EH (cell line): ENCODE measurements at regions not wholly inside any gene's neighbourhood (a gene's known extent, or its start where the extent isn't known, plus 50 kb on each side); places are given as distances from the start of the nearest gene placed in this dataset.

Experiments
- DNase-seq: peaks from one replicate; pipeline ENCODE4 v3.0.0-alpha.2; 2015; ENCODE audit warnings: low read depth

DNA sequence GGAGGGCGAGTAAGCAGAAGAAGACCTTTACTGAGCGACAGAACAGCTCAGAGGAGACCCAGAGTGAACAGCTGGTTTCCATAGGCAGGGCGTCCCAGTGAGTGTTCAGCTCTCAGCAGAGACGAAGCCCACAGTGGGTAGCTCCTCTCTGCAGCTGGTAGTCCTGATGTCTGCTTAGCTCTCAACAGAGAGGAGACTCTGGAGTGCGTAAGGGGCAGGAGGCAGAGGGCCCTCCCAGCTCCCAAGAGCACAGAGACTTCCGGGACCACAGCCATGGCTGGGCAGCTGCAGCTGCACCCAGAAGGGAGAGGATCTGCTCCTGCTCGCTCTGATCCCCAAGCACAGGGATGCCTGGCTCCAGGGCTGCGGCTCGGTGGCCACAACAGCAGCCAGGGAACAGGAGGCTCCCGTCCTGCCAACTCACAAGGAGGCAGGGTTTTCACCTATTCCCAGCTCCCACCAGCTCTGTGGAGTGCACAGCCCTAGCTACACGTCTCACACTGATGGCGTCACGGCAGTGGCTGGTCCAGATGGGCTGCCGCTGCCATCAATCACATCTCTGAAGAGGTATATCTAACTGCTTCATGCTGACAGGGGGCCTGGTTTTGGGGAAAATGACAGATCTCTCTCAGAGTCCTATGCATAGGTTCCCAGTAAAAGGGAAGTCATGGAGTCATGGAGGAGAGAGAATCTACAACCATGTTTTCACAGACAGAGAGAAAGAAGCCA is 2660.1 kb upstream of the PCDH20 start:
- no peak for DNase-seq

DNA sequence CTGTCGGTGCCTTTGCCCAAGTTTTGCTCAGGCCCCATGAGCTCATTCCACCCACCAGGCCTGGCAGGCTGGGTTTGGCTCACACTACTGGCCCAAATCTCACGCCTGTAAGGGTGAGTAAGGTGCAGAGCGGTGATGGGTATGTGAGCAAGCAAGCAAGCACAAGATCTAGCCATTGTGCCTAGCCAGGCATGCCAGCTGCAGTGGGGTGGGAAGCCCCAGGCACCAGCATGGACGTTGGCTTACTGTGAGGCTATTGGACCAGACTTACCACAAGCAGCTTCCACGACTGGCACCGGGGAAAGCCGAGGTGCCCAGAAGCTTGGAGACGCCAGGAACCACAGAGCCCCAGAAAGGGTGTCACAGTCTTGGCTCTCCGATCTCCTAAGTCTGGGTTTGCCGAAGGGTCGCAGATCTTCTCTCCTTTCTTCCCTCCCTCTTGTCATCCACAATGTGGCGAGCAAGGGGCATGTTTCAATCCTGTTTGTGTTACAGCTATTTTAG is 2659.4 kb upstream of the PCDH20 start:
- no peak for DNase-seq

DNA sequence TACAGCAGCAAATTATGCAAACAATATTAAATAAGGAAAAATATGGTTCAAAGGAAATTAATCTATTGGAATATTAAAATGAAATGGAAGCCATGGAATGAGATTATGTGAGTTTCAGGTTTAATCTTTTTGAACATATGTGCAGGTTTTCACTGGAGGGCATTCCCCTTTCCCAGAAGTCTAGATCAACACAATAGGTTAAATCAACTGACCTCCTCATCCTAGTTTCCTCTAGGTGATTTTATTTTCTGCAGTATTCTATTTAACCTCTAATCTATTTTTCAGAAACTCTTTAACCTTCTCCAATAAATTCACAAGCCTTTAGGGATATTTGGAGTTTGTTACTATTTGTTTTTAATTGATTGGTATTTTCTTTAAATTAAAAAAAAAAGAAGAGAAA is 2657.6 kb upstream of the PCDH20 start:
- no peak for DNase-seq

DNA sequence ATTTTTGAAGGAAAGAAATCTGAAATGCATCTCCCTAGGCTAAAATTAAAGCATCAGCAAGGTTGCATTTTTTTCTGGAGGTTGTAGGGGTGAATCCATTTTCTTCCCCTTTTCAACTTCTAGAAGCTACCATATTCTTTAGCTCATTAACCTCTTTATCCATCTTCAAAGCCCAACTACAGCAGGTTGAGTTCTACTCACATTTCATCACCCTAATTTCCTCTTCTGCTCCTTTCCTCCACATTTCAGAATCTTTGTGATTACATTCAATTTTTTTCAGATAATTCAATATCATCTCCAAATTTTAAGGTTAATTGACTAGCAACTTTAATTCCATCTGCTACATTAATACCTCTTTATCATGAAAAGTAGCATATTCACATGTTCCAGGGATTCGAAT is 2655.7 kb upstream of the PCDH20 start:
- no peak for DNase-seq

DNA sequence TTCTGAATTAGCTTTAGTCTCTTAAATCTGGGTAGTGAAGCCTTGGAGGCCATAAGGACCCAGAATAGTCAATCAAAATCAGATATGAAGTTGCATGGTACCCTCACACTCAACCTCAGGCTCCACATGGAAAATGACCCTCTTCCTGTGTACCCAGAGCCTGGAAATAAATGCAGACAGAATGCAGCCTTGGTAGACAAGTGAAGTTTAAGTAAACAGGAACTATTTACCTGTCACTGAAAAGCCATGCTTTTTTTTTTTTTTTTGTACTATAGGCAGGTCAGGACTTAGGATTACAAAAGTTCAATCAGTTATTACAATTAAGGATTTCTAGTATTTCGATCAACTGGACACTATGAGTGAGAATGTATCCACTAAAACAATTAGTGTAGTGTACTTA is 2654.2 kb upstream of the PCDH20 start:
- DNase-seq = no peak

DNA sequence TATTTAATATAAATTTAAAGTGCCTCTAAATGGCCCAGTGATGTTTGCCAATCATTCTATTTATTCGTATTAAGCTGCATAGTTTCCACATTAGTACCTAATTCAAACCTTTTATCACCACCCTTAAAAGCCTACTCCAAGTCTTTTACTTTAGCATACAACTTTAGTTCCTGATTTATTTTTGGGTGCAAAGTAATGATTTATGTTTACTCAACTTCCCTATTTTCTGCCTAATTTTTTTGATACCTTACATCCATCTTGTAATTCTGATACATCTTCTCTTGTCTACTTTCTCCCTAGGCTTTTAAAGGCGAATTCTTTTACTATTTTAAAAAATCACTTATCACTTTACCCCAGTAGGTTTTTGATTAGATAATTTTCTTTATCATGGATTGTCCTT is 2651.1 kb upstream of the PCDH20 start:
- no peak for DNase-seq

DNA sequence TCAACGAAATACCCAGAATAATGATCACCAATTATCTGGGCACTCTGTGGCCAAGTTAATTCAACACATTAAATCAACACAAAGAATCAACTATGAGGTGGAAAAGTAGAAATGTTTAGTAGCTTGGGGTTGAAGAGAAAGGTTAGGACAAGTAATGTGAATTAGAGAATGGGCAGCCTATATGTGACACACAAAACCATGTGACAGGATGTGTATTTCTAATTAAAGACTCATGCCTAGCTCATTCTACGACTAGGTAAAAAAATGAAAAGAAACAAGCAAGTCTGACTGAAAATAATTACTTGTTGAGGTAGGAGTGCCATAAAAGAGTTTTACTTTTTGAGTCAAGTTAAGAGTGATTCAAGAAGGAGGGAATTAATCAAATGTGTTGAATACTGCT is 2646.0 kb upstream of the PCDH20 start:
- no peak for DNase-seq

DNA sequence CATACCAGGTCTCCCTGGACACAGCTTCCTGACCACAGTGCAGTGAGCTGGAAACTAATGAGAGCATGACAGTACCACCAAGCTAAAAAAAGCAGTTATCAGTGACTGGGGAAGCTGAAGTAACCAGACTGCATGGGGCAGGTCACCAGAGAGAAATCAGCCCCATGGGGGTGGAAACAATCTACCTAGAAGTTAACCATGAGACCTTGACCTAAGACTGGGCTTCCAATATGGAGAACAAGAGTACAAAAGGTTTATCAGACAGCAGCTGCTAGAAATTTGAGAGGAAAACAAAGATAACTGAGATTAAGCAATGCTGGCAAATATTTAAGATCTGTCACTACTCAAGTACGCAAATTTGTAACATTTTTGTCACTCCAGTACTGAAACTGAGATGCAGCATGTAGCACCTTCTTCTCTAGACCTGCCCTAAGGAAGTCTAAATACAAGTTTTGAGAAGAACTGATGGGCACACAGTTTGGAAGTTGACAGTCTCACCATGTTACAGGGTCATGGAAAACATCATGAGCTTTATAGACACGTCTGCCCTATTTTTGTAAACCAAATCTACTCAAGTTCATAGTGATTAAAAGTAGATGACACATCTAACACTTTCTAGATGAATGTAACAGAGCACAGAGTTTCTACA is 2641.8 kb upstream of the PCDH20 start:
- no peak for DNase-seq

DNA sequence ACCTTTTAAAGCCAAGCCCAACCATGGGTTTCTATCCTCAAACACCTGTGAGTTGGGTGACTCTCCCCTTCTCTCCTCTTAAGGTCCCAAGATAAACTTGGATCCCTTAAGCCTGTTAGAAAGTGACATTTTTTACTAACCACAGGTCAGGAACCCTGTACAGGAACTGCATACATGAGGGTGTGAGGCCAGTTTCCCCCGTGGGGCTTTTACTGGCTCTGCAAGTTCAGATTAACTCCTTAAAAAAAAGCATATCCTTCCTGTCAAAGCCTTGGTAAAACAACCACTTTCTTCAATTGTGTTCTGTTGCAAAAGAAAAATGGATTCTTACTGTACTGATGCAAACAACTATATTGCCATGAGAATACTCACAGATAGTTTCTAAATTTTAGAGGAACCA is 2638.7 kb upstream of the PCDH20 start:
- DNase-seq = no peak

DNA sequence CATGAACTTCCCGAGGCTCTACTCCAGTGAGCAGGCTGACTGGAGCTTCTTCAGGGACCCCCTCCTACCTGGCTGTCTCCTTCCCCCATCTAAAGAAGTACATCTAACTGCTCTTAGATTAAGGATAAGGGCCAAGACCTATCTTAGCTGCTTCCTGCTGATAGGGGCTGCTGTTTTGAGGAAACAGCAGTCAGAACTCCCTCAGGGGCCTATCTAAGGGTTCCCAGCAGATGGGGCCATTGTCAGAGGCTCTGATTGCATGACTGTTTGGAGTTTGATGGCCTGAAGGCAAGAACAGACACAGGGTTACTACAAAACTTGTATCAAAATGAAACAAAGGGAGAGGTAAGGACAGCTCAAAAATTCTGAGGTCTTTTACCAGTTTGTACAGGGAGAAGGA is 2636.9 kb upstream of the PCDH20 start:
- DNase-seq = no peak

DNA sequence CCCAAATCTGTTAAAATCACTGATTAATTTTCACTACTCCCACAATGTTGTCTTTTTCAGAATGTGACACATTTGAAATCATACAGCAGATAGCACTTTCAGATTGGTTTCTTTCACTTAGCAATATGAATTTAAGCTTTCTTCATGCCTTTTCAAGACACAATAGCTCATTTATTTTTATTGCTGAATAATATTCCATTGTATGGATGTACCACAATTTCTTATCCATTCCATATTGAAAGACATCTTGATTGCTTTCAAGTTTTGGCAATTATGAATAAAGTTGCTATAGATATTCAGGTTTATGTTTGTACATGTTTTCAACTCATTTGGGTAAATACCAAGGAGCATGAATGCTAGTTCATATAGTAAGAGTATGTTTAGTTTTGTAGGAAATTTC is 2635.6 kb upstream of the PCDH20 start:
- DNase-seq = no peak

DNA sequence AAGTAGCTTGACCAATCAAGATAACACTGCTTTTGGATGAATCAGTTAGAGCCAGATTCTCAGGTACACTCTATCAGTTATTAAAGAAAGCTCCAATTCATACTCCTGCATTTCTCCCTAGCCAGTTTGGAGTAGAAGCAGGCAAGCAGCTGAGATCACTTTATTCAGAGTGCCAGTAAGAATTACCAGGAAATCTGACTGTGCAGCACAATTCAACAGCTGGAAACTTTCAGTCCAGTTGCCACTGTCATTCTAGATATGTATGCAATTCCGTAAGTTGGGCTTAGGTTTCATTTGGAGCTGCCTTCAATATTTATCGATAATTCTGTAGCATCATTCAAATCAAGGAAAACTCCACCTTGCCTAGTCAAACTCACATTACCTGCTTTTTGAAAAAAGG is 2625.6 kb upstream of the PCDH20 start:
- DNase-seq = no peak

DNA sequence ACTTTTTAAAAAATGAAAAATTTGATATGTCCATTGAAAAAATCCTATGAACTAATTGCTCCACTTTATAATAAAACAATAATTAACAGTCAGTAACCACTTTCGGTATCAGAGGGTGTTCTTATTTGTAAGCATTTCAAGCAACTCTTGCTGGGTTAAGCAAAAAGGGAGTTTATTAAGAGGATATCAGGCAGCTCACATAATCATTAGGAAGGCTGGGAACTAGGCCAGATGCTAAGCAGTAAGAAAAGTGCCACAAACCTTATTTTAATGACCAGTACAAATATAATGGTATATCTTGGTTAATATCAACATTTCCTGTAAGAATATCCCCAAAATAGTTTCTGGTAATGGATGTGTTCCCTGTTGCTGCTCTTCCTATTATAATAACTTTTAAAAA is 2618.3 kb upstream of the PCDH20 start:
- DNase-seq = no peak

DNA sequence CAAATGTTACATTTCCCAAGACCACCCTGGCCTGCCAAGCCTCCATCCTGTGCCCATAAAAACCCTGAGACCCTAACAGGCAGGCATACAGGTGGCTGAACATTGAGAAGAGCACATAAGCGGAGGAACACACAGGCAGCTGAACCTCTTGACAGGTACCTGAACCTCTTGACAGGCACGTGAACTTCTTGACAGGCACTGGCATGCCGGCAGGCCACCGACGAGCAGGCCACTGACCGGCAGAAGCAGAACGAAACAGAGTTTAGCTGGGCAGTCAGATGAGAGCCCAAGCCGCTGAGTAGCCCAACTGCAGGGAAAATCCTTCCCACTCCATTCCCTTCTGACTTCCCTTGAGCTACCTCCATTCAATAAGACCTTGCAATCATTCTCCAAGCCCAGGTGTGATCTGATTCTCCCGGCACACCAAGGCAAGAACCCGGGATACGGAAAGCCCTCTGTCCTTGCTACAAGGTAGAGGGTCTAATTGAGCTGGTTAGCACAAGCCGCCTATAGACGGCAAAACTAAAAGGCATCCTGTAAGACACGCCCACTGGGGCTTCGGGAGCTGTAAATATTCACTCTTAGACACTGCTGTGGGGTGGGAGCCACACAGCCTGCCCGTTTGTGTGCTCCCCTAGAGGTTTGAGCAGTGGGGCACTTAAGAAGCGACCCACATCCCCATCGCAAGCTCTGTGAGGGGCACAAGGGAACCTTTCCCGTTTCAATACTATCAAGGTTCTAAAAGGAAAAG is 2613.9 kb upstream of the PCDH20 start:
- DNase-seq = no peak

DNA sequence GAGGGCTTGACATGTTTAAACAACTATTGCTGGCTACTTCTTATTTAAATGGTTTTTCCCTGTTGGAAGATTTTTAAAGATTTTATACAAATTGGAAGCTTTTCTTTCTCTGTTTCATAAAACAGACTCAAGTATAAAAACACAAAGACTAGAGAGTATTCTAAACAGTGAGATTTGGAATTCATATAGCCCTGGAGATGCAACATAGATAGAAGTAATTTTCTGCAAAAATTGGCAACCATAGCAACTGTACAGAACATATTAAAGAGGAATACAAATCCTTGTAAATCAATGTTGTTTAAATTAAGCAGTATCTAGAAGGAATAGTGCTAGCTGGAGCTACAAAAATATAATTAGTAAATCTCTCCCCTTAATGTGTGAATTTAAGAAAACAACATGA is 2612.9 kb upstream of the PCDH20 start:
- no peak for DNase-seq

DNA sequence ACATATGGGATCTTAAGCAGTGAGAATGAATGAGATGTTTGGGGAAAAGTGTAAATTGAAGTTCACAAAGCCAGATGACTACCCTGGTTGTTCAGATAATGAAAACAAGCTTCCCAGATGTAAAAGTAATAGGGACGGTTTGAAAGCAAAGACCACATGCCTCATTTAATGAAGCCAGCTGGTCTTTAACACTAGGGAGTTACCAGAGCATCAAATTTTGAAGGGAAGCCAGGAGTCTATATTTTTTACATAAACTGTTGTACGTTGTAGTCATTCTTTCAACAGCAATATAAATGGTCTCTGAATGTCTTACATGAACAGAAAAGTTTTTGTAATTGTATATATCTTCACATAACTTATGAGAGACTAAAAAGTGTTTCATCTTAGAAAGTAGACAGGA is 2604.5 kb upstream of the PCDH20 start:
- no peak for DNase-seq

DNA sequence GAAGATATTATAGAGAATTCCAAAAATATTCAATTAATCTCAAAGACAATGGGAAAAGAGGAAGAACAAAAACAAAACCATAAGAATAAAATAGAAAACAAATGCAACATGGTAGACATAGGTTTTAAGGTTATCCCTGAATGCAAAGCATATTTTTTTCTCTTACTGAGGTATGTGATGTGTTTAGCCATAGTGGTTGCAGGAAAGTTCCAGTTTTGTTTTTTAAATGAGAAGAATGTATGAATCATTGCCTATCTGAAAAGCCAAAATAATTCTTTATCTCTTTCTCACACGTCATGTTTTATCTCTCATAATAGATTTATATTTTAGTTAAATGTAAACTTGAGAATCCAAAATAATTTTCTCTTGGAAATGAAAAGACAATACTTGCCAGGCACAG is 2591.7 kb upstream of the PCDH20 start:
- DNase-seq = peak; percentile 7

DNA sequence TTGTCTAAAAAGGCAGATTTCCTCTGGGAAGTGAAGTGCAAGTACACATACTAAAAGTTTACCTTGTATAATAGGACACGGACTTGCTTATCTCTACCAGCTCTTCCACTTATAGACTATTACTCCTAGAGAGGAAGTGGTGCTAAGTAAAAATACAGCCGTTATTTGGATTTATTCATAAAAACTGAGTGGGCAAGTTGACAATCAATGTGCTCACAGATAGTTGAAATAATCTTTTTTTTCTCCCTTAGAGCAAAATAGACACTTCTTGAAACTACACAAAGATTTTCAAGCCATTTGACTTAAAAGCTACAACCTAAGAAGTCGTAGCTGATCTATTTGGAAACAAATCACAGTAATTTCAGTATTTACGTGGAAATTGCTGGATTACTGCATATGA is 2584.7 kb upstream of the PCDH20 start:
- DNase-seq = no peak

DNA sequence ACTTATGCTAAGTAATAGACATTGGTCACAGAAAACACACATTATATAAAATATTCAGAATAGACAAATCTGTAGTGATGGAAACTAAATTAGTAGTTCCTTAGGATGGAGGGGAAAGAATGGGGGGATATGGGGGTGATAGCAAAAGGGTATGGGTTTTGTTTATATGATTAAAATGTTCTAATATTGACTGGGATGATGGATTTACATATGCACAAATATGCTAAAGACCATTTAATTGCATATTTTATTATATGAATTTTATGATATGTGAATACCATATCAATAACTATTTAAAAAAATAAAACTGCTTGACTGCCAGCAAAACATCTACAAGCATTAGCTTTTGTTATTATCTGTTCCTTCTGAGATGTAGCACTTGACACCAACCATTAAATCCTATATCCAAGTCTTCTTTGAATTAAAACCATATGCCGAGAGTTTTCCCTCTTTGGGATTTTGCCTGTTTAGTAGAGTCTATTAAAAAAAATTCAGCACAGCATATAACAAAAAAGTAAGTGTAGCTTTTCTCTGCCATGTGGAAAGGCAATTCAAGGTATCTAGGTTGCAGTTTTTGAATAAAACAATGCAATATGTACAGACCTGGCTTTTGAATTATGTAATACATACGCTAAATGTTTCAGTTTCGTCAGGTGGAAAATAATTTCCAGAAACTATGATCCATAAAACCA is 2584.1 kb upstream of the PCDH20 start:
- DNase-seq = no peak

DNA sequence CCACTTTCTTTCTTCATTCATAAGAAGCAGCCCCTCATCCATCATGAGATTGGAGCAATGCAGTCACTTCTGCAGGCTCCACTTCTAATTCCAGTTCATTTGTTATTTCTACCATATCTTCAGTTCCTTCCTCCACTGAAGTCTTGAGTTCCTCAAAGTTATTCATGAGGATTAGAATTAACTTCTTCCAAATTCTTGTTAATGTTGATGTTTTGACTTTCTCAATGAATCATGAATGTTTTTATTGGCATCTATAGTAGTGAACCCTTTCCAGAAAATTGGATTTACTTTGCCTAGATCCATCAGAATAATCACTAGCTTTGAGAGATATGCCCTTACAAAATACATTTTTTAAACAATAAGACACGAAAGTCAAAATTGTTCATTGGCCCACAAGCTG is 2567.7 kb upstream of the PCDH20 start:
- no peak for DNase-seq

DNA sequence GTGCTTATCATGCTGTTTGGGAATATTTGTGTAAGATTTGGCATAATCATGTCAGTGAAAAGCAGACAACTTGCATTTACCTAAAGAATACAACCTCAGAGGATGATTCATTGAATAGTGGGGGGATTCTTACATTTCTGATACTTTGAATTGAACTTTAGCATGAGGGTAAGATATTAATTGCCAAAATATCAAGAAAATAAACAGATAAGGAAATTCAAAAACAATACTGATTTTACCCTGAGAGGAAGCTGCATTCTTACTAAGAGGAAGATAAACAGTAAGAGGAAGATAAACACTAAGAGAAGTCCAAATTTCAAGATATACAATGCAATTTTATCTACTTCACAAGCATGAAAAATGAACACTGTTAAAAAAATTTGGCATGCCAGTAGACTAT is 2564.3 kb upstream of the PCDH20 start:
- no peak for DNase-seq

DNA sequence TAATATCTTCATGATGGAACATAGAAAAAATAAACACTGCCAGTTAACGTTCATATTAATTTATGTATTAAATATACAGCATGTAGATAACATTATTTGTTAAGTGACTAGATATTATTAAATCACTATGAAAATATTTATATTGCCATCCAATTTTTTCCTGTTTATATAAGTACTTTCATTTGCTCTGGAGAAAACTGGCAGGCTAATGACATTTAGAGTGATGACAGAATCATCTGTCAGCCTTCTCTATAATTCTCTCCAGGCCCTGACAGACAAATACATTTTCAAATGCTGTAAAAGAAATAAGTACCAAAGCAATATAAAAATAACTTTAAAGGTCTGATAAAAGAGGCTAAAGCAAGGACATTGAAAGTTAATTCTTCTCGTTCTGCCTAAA is 2556.7 kb upstream of the PCDH20 start:
- DNase-seq = no peak

DNA sequence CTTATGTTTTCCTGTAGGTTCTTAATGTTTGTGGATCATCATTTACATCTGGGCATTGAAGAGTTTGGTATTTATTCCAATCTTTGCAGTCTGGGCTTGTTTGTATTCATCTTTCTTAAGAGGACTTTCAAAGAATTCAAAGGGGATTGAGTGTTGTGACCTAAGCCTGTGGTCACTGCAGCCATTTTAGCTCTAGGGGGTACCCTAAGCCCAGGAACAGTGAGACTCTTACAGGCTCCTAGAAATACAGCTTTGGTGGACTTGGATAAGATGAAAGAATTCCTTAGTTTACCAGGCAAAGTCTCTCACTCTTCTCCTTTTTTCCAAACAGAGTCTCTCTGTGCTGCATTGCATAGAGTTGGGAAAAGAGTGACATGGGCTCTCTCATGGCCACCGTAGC is 2539.0 kb upstream of the PCDH20 start:
- no peak for DNase-seq
